ENCODE measurements at regions not wholly inside any gene's neighbourhood (a gene's known extent, or its start where the extent isn't known, plus 50 kb on each side); places are given as distances from the start of the nearest gene placed in this dataset.

DNA sequence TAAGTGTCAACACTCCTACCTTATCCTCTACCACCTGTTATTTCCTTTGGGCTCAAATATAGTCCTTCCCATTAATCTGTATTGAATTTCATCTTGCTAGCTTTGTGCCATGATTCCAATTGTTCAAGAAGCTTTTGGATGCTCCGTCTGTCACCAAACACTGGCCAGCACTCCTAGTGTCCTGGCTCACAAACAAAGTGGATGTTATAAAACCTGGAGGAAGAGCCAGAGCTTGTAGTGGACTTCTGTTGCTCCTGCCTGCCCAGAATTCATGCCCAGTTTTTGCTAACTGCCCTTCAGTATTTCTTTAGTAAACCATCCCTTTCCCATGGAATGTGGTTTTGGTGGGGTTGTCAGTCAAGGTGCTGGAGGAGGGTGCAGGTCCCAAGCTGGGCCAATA, 77.2 kb upstream of the HS3ST2 start:
- Mint-ChIP-seq H3K27me3 (ENCODE audit: unreplicated experiment) (no peaks in the 10 kb centered on the region), H3K4me1 (ENCODE audit: unreplicated experiment) (no peaks in the 10 kb centered on the region), H3K27ac (ENCODE audit: unreplicated experiment) (no peak overlapping the region), H3K36me3 (ENCODE audit: unreplicated experiment) (no peaks in the 10 kb centered on the region), H3K9me3 (ENCODE audit: unreplicated experiment) (peaks cover 4% of the 10 kb centered on the region), H3K4me3 (ENCODE audit: unreplicated experiment) (no peak overlapping the region)
- TF ChIP-seq CTCF (IDR thresholded peaks at IDR 0.05) = no peak
- DNase-seq (ENCODE audit: extremely low spot score, unreplicated experiment) = no peak

DNA sequence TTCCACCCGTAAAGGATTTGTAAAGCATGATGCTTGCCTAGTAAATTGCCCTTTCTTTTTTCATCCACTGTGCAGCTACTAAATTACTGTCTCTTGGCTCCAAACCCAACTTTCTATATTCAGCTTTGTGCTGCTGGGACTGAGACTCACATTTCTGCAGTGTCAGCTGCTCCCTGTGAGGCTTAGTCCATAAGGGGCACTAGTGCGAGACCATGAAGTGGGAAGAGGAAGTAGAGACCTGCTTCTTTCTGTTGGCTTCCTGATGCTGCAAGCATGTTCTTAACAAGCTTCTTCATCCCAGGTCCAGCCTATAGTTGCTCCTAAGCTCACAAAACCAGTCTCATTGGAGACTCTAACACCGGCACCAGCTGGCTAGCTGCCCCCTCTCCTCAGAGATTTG, 74.9 kb upstream of the HS3ST2 start:
- Mint-ChIP-seq H3K27me3 (ENCODE audit: unreplicated experiment) (no peaks in the 10 kb centered on the region), H3K4me1 (ENCODE audit: unreplicated experiment) (no peaks in the 10 kb centered on the region), H3K27ac (ENCODE audit: unreplicated experiment) (no peak overlapping the region), H3K4me3 (ENCODE audit: unreplicated experiment) (no peak overlapping the region), H3K9me3 (ENCODE audit: unreplicated experiment) (peaks cover 5% of the 10 kb centered on the region), H3K36me3 (ENCODE audit: unreplicated experiment) (no peaks in the 10 kb centered on the region)
- DNase-seq (ENCODE audit: extremely low spot score, unreplicated experiment) = no peak
- TF ChIP-seq CTCF (IDR thresholded peaks at IDR 0.05) = no peak

DNA sequence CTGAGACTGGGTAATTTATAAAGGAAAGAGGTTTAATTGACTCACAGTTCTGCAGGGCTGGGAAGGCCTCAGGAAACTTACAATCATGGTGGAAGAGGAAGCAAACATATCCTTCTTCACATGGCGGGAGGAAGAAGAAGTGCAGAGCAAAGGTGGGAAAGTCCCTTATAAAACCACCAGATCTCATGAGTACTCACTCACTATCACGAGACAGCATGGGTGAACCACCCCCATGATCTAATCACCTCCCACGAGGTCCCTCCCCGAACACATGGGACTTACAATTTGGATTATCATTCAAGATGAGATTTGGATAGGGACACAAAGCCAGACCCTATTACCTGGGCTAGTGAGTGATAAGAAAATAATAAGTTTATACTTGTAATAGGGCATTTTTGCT, 70.6 kb upstream of the HS3ST2 start:
- Mint-ChIP-seq H3K9me3 (ENCODE audit: unreplicated experiment) (peaks cover 17% of the 10 kb centered on the region), H3K4me3 (ENCODE audit: unreplicated experiment) (no peak overlapping the region), H3K4me1 (ENCODE audit: unreplicated experiment) (no peaks in the 10 kb centered on the region), H3K36me3 (ENCODE audit: unreplicated experiment) (no peaks in the 10 kb centered on the region), H3K27me3 (ENCODE audit: unreplicated experiment) (no peaks in the 10 kb centered on the region), H3K27ac (ENCODE audit: unreplicated experiment) (no peak overlapping the region)
- no peak for TF ChIP-seq CTCF (IDR thresholded peaks at IDR 0.05)
- DNase-seq (ENCODE audit: extremely low spot score, unreplicated experiment) = no peak

DNA sequence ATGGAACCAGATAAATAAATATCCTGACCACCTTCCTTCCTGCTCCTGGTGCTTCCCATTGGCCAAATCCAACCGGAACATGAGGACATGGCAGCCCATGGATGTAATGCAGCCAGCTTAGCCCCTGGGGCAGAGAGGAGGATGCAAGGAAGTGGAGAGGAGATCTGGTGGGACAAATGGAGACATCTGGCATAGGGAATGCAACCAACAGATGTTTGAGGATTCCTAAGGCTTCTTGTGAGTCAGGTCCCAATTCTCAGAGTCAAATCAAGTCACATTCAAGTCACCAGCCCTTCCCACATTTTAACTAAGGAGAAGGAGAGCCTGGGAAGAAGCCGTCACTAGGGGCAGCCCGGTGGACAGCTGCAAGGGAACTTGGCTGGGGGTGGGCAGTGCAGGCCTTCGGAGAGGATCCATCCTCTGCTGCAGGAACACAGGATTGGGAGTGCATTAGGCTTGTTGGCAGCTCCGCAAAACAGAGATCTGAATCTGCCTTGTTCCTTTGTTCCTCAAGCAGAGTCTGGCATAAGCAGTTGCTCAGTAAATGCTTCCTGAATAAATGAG, 62.8 kb upstream of the HS3ST2 start:
- TF ChIP-seq CTCF (IDR thresholded peaks at IDR 0.05) = no peak
- H3K27ac Mint-ChIP-seq (ENCODE audit: unreplicated experiment) = no peak overlapping the region
- no peak for DNase-seq (ENCODE audit: extremely low spot score, unreplicated experiment)
- H3K27me3 Mint-ChIP-seq (ENCODE audit: unreplicated experiment) = no peaks in the 10 kb centered on the region
- H3K4me3 Mint-ChIP-seq (ENCODE audit: unreplicated experiment) = no peak overlapping the region
- H3K4me1 Mint-ChIP-seq (ENCODE audit: unreplicated experiment) = no peaks in the 10 kb centered on the region
- no peaks in the 10 kb centered on the region for H3K36me3 Mint-ChIP-seq (ENCODE audit: unreplicated experiment)
- H3K9me3 Mint-ChIP-seq (ENCODE audit: unreplicated experiment) = peaks cover 7% of the 10 kb centered on the region

GRCh38 chr16:22751685-22752084, 62.3 kb upstream of the HS3ST2 start:
- Mint-ChIP-seq H3K9me3 (ENCODE audit: unreplicated experiment) (peaks cover 7% of the 10 kb centered on the region), H3K27me3 (ENCODE audit: unreplicated experiment) (no peaks in the 10 kb centered on the region), H3K36me3 (ENCODE audit: unreplicated experiment) (no peaks in the 10 kb centered on the region), H3K4me3 (ENCODE audit: unreplicated experiment) (no peak overlapping the region), H3K27ac (ENCODE audit: unreplicated experiment) (no peak overlapping the region), H3K4me1 (ENCODE audit: unreplicated experiment) (no peaks in the 10 kb centered on the region)
- DNase-seq (ENCODE audit: extremely low spot score, unreplicated experiment) = no peak
- TF ChIP-seq CTCF (IDR thresholded peaks at IDR 0.05) = no peak

Measured in osteocyte (in vitro differentiated cells).